Choroid plexus epithelial cell (primary cell): ENCODE measurements at regions not wholly inside any gene's neighbourhood (a gene's known extent, or its start where the extent isn't known, plus 50 kb on each side); places are given as distances from the start of the nearest gene placed in this dataset.

Experiments used
- DNase-seq: peaks from one replicate; pipeline ENCODE4 v3.0.0-alpha.2; 2010; ENCODE audit warnings: low read depth
- H3K4me3 ChIP-seq: 2 replicates; pipeline ENCODE4 v1.5.1; 2011; ENCODE audit warnings: low read depth, mild to moderate bottlenecking, control low read depth, low read length, moderate library complexity
- CTCF ChIP-seq: conservative IDR thresholded peaks from 2 replicates; pipeline ENCODE4 v1.5.1; 2011; ENCODE audit warnings: low read depth, mild to moderate bottlenecking, control low read depth, inconsistent platforms, low read length, moderate library complexity

- no peak for DNase-seq
- no peak for TF ChIP-seq CTCF
- H3K4me3 ChIP-seq = no peak overlapping the region
These were observed 81.7 kb upstream of the CPEB4 start for GRCh38 chr5:173806270-173807035.

DNA sequence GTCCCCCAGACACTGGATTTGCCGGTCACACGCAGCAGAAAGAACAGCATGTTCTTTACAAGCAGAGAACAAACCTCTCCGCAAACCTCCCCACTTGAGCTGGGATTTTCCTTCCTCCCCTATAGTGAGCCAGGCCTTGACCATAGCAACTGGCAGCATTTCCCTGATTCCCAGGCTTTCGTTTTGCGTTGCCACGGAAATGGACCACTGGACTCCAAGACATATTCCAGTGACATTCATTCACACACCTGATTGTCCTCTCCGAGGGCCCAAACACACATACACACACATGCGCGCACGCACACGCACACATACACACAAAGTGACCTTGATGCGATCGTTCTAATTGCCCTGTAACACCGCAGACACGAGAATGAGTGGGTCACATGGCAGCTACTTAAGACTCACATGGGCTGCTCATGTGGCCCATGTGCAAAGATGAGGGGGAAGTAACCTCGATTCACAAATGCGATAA lies 80.9 kb upstream of the CPEB4 start:
- no peak for DNase-seq
- no peak overlapping the region for H3K4me3 ChIP-seq
- TF ChIP-seq CTCF = no peak

- TF ChIP-seq CTCF = no peak
- H3K4me3 ChIP-seq = no peak overlapping the region
- DNase-seq = no peak
These were observed 79.9 kb upstream of the CPEB4 start for GRCh38 chr5:173808079-173808808.

- DNase-seq = no peak
- TF ChIP-seq CTCF = no peak
- H3K4me3 ChIP-seq = no peak overlapping the region
These were observed 79.1 kb upstream of the CPEB4 start for GRCh38 chr5:173809014-173809413.

DNA sequence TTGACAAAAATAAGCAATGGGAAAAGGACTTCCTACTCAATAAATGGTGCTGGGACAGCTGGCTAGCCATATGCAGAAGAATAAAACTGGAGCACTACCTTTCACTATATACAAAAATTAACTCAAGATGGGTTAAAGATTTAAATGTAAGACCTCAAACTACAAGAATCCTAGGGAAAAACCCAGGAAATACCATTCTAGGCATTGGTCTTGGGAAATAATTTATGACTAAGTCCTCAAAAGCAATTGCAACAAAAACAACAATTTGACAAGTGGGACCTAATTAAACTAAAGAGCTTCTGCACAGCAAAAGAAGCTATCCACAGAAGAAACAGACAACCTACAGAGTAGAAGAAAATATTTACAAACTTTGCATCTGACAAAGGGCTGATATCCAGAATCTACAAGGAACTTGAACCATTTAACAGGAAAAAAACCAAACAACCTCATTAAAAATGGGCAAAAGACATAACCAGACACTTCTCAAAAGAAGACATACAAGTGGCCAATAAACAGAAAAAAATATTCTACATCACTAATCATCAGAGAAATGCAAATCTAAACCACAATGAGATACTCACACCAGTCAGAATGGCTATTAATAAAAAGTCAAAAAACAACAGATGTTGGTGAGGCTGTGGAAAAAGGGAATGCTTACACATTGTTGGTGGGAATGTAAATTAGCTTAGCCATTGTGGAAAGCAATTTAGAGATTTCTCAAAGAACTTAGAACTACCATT lies 75.2 kb upstream of the CPEB4 start:
- H3K4me3 ChIP-seq = no peak overlapping the region
- no peak for TF ChIP-seq CTCF
- DNase-seq = peak; percentile 71

DNA sequence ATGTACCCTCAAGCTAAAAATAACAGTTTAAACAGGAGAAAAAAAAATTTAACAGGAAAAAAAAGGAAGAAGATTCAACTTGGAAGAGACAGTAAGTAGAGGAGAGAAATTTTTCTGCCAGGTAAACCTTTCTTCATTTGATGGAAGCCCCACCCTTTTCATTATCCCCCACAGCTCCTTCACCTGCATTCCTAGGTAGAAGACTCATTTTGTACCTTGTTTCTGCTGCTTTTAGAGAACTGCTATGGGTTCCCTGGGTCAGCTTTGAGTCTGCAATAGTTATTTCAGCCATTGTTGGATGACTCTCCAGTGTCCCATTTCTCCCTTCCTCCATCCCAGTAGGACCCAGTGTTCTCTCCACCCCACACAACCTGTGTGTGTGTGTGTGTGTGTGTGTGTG lies 74.1 kb upstream of the CPEB4 start:
- no peak for TF ChIP-seq CTCF
- DNase-seq = no peak
- H3K4me3 ChIP-seq = no peak overlapping the region
